A549 (cell line): ENCODE measurements at regions not wholly inside any gene's neighbourhood (a gene's known extent, or its start where the extent isn't known, plus 50 kb on each side); places are given as distances from the start of the nearest gene placed in this dataset.

ENCODE experiments used
- ATAC-seq, 2 experiments: fragments of 200-7000 bp in 1 of 2; fragments of >200 bp in 1 of 2; cut with Nextera tagmentation in 1 of 2; cut with Tn5 transposase in 1 of 2; 3 replicates each; pipeline versions ENCODE4 v1.8.0 to v1.9.1; 2018 to 2020; ENCODE audit warnings: mild to moderate bottlenecking in 1 of 2, moderate library complexity in 1 of 2
- CTCF ChIA-PET: fragments of 300-600 bp; sonication (Branson Sonifier 250); formaldehyde crosslinking; extraction: SDS; loops from one replicate; lab custom pipeline; 2021; ENCODE audit warnings: antibody characterized with exemption, inconsistent platforms; lab: Yijun Ruan, JAX
- POLR2A ChIA-PET: fragments of 350-600 bp; formaldehyde crosslinking; extraction: SDS; loops from one replicate; lab custom pipeline; 2021; ENCODE audit warnings: antibody characterized with exemption, inconsistent platforms; lab: Yijun Ruan, JAX
- DNase-seq, 2 experiments: peaks; one replicate each; pipeline versions ENCODE4 v3.0.0 to v3.0.0-alpha.2; 2011 to 2016; ENCODE audit warnings: low read depth in 1 of 2, low spot score in 1 of 2
- FAIRE-seq: peaks from 2 replicates; lab custom pipeline; 2011; peaks lifted over from hg19 to GRCh38; lab: Jason Lieb, UNC
- H3K27ac ChIP-seq, 2 experiments: fragments of >200 bp; sonication (Bioruptor Twin); formaldehyde crosslinking; 3 replicates each; pipeline ENCODE4 v1.5.1; 2016 to 2017
- H3K4me1 ChIP-seq: fragments of >200 bp; sonication (Bioruptor Twin); formaldehyde crosslinking; 3 replicates; pipeline ENCODE4 v1.6.1; 2016
- H3K4me2 ChIP-seq: fragments of >200 bp; sonication (Bioruptor Twin); formaldehyde crosslinking; 3 replicates; pipeline ENCODE4 v1.6.1; 2016
- H3K4me3 ChIP-seq: fragments of >200 bp; sonication (Bioruptor Twin); formaldehyde crosslinking; 3 replicates; pipeline ENCODE4 v1.5.1; 2016
- H3K9me3 ChIP-seq: fragments of >200 bp; sonication (Bioruptor Twin); formaldehyde crosslinking; 3 replicates; pipeline ENCODE4 v1.6.1; 2016
- BCL3 ChIP-seq: fragments of >200 bp; sonication (Bioruptor Twin); formaldehyde crosslinking; IDR thresholded peaks from 3 replicates; pipeline ENCODE4 v1.6.1; 2016
- BHLHE40 ChIP-seq: IDR thresholded peaks from 2 replicates; pipeline ENCODE4 v1.6.1; 2012; ENCODE audit warnings: low read depth, low read length, inconsistent platforms
- CHD2 ChIP-seq: fragments of 150-350 bp; IDR thresholded peaks from 2 replicates; pipeline ENCODE4 v1.6.1; 2014; ENCODE audit warnings: low read length; ENCODE audit not compliant: partially characterized antibody
- CTCF ChIP-seq: fragments of >200 bp; sonication (Bioruptor Twin); formaldehyde crosslinking; IDR thresholded peaks from 3 replicates; pipeline ENCODE4 v1.5.1; 2016
- EHF ChIP-seq: fragments of 250-450 bp; sonication (Bioruptor Pico); IDR thresholded peaks from 2 replicates; pipeline ENCODE4 v1.5.0; 2020; ENCODE audit warnings: mild to moderate bottlenecking
- ELK1 ChIP-seq: fragments of 150-350 bp; IDR thresholded peaks from 2 replicates; pipeline ENCODE4 v1.6.1; 2014; ENCODE audit warnings: low read depth, mild to moderate bottlenecking, low read length
- EP300 ChIP-seq, 2 experiments: fragments of >200 bp; sonication (Bioruptor Twin); formaldehyde crosslinking; IDR thresholded peaks; 2 replicates in 1 of 2; 3 replicates in 1 of 2; pipeline ENCODE4 v1.6.1; 2016 to 2017
- FOSL2 ChIP-seq, 2 experiments: fragments of 450-650 bp in 1 of 2; fragments of >200 bp in 1 of 2; sonication (Bioruptor Twin) in 1 of 2; formaldehyde crosslinking; IDR thresholded peaks; 2 replicates each; pipeline versions ENCODE4 v1.5.0 to v1.6.1; 2016 to 2020; ENCODE audit warnings: mild to moderate bottlenecking in 1 of 2, moderate library complexity in 1 of 2
- HOXA7 ChIP-seq: fragments of 250-450 bp; sonication (Bioruptor Pico); IDR thresholded peaks from 2 replicates; pipeline ENCODE4 v1.5.0; 2020; ENCODE audit warnings: mild to moderate bottlenecking, moderate library complexity
- HOXB13 ChIP-seq: fragments of 250-450 bp; sonication (Bioruptor Pico); IDR thresholded peaks from 2 replicates; pipeline ENCODE4 v1.5.0; 2020; ENCODE audit warnings: low read depth, mild to moderate bottlenecking, moderate library complexity
- KDM5A ChIP-seq: fragments of 200-600 bp; sonication (generic); IDR thresholded peaks from 2 replicates; pipeline ENCODE4 v1.6.1; 2016; ENCODE audit warnings: antibody characterized with exemption, mild to moderate bottlenecking
- MAFK ChIP-seq: fragments of 450-650 bp; IDR thresholded peaks from 2 replicates; pipeline ENCODE4 v1.6.1; 2014; ENCODE audit not compliant: partially characterized antibody
- MAX ChIP-seq: IDR thresholded peaks from 2 replicates; pipeline ENCODE4 v1.6.1; 2012
- MYC ChIP-seq: IDR thresholded peaks from 2 replicates; pipeline ENCODE4 v1.6.1; 2012; ENCODE audit warnings: mild to moderate bottlenecking, inconsistent platforms, low read length, improper control_type of control experiment, borderline replicate concordance
- PBX3 ChIP-seq: IDR thresholded peaks from 2 replicates; pipeline ENCODE4 v1.6.1; 2012
- POLR2AphosphoS2 ChIP-seq: conservative IDR thresholded peaks from 2 replicates; pipeline ENCODE4 v1.6.1; 2012; ENCODE audit warnings: low read length, improper control_type of control experiment, inconsistent platforms
- RAD21 ChIP-seq, 2 experiments: fragments of >200 bp in 1 of 2; sonication (Bioruptor Twin) in 1 of 2; formaldehyde crosslinking in 1 of 2; IDR thresholded peaks in 1 of 2; conservative IDR thresholded peaks in 1 of 2; 2 replicates in 1 of 2; 3 replicates in 1 of 2; pipeline ENCODE4 v1.6.1; 2012 to 2018; ENCODE audit warnings: inconsistent platforms in 1 of 2
- RARB ChIP-seq: fragments of 250-450 bp; sonication (Bioruptor Pico); IDR thresholded peaks from 2 replicates; pipeline ENCODE4 v1.8.0; 2021; ENCODE audit warnings: mild to moderate bottlenecking, moderate library complexity
- RCOR1 ChIP-seq: fragments of 150-350 bp; IDR thresholded peaks from 2 replicates; pipeline ENCODE4 v1.6.1; 2014; ENCODE audit warnings: antibody characterized with exemption, low read length, low read depth
- REST ChIP-seq: fragments of 200-600 bp; sonication (generic); IDR thresholded peaks from 2 replicates; pipeline ENCODE4 v1.6.1; 2016; ENCODE audit warnings: antibody characterized with exemption, mild to moderate bottlenecking, moderate library complexity
- RFX5 ChIP-seq: fragments of 450-650 bp; IDR thresholded peaks from 2 replicates; pipeline ENCODE4 v1.7.1; 2014; ENCODE audit warnings: antibody characterized with exemption, mild to moderate bottlenecking, moderate library complexity
- SREBF2 ChIP-seq: fragments of 450-650 bp; IDR thresholded peaks from 2 replicates; pipeline ENCODE4 v1.6.1; 2014; ENCODE audit warnings: mild to moderate bottlenecking, moderate library complexity
- TP53 ChIP-seq: fragments of 250-450 bp; sonication (Bioruptor Pico); IDR thresholded peaks from 2 replicates; pipeline ENCODE4 v1.5.0; 2021; ENCODE audit warnings: mild to moderate bottlenecking, moderate library complexity
- ZNF302 ChIP-seq: fragments of 250-450 bp; sonication (Bioruptor Pico); IDR thresholded peaks from 2 replicates; pipeline ENCODE4 v1.9.0; 2021; ENCODE audit warnings: inconsistent platforms, mild to moderate bottlenecking, moderate library complexity
- WGBS: methylation state at CpG from one replicate; pipeline ENCODE4 v1.1.6; 2017; ENCODE audit errors: missing lambda C conversion rate; 5-methylcytosine and 5-hydroxymethylcytosine counted together

- no peaks in the 10 kb centered on the region for H3K9me3 ChIP-seq
- no peak overlapping the region for H3K27ac ChIP-seq
- no peak for TF ChIP-seq MAX
- no peak for TF ChIP-seq PBX3
- TF ChIP-seq SREBF2 = no peak
- no peak for TF ChIP-seq HOXA7
- TF ChIP-seq ZNF302 (CRISPR knock-in tag) = no peak
- TF ChIP-seq CHD2 = no peak
- no peak for TF ChIP-seq MAFK
- TF ChIP-seq EP300 (IDR thresholded peaks at IDR 0.05) = no peak
- no peak for TF ChIP-seq REST
- no peak for TF ChIP-seq RAD21 (conservative IDR thresholded peaks at IDR 0.05 in 1 of 2, IDR thresholded peaks at IDR 0.05 in 1 of 2)
- TF ChIP-seq FOSL2 (IDR thresholded peaks at IDR 0.05) = no peak
- TF ChIP-seq FOSL2 (CRISPR knock-in tag; IDR thresholded peaks at IDR 0.05) = no peak
- TF ChIP-seq RFX5 = no peak
- no peak for TF ChIP-seq KDM5A
- TF ChIP-seq TP53 (CRISPR knock-in tag) = no peak
- TF ChIP-seq MYC = no peak
- TF ChIP-seq ELK1 = no peak
- TF ChIP-seq, all 56 proteins: peak for 0
- ATAC-seq (no peak), FAIRE-seq (no peak), DNase-seq (no peak)
- WGBS = 1% methylated on average over 3 of the region's 3 CpGs
- Histone ChIP-seq H3K4me1 (no peaks in the 10 kb centered on the region), H3K4me3 (no peak overlapping the region), H3K4me2 (no peak overlapping the region)
- CTCF ChIA-PET = no interaction called here
- POLR2A ChIA-PET = no interaction called here
These were observed 293.7 kb downstream of the PCDH17 start for GRCh38 chr13:57925250-57925649.

- TF ChIP-seq BHLHE40 (no peak), BCL3 (no peak), RARB (no peak), EHF (no peak), MYC (no peak), SREBF2 (no peak), CTCF (no peak), RFX5 (no peak), MAX (no peak), PBX3 (no peak), POLR2AphosphoS2 (no peak), HOXB13 (CRISPR knock-in tag) (no peak), RCOR1 (no peak), ELK1 (no peak)
- Histone ChIP-seq H3K9me3 (no peaks in the 10 kb centered on the region), H3K4me3 (no peak overlapping the region), H3K4me2 (no peak overlapping the region), H3K4me1 (no peaks in the 10 kb centered on the region), H3K27ac (no peak overlapping the region)
- no peak for FAIRE-seq
- DNase-seq = no peak
- ChIA-PET POLR2A (no interaction called here), CTCF (no interaction called here)
- ATAC-seq = no peak
- 3% methylated on average over 2 of the region's 2 CpGs for WGBS
These were observed 294.2 kb downstream of the PCDH17 start for GRCh38 chr13:57925751-57926150.
